ENCODE measurements at regions not wholly inside any gene's neighbourhood (a gene's known extent, or its start where the extent isn't known, plus 50 kb on each side); places are given as distances from the start of the nearest gene placed in this dataset.

DNA sequence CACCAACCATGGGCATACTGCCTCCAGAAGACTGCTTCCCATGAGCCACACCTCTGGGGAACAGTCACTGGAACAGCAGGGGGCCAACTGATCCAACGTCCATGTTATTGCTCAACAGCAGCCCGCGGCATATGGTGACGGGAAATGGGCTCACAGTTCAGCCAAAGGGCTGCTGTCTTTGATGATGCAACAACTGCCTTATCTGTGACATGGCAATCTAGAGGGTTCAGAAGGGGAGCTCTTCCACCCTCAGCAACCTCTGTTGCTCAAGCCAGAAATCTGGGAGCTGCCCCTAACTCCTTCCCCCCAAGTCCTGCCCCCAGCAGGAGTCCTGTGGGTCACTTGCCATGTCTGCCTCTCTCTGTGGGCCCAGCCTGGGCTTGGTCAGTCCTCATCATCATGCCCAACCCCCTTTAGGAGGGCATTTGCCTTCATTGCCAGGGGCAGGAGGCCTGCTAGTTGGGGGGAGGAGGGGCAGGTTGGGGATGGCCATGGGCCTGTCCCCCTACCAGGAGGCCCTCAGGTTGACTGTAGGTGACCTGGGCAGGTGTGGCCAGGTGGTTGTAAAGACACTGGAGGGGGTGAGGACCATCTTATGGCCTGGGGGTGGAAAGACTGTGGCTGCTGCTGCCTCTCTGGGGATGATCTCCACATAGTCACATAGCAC is 212.9 kb downstream of the CYP26B1 start:
- TF ChIP-seq, protein P1, sequence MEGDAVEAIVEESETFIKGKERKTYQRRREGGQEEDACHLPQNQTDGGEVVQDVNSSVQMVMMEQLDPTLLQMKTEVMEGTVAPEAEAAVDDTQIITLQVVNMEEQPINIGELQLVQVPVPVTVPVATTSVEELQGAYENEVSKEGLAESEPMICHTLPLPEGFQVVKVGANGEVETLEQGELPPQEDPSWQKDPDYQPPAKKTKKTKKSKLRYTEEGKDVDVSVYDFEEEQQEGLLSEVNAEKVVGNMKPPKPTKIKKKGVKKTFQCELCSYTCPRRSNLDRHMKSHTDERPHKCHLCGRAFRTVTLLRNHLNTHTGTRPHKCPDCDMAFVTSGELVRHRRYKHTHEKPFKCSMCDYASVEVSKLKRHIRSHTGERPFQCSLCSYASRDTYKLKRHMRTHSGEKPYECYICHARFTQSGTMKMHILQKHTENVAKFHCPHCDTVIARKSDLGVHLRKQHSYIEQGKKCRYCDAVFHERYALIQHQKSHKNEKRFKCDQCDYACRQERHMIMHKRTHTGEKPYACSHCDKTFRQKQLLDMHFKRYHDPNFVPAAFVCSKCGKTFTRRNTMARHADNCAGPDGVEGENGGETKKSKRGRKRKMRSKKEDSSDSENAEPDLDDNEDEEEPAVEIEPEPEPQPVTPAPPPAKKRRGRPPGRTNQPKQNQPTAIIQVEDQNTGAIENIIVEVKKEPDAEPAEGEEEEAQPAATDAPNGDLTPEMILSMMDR (IDR thresholded peaks at IDR 0.05), result no peak
- TF ChIP-seq POLR2A (IDR thresholded peaks at IDR 0.05), result no peak

All from heart left ventricle (tissue), 13 donors.